Kidney (tissue), 13 donors: ENCODE measurements at regions not wholly inside any gene's neighbourhood (a gene's known extent, or its start where the extent isn't known, plus 50 kb on each side); places are given as distances from the start of the nearest gene placed in this dataset.
A peak's percentile ranks its signal among the peaks of the same experiment; 100 is the strongest.

Experiments used
- DNase-seq, 5 donors: peaks; one replicate each; pipeline ENCODE4 v3.0.0-alpha.2; 2013 to 2020
- FAIRE-seq: peaks from 2 replicates; lab custom pipeline; 2012; peaks lifted over from hg19 to GRCh38; lab: Jason Lieb, UNC
- H3K27ac ChIP-seq, 2 donors: one replicate each; pipeline ENCODE4 v1.7.0; 2013; ENCODE audit warnings: low read depth in 2 of 2, low read length in 2 of 2, inconsistent platforms in 1 of 2
- H3K27me3 ChIP-seq: one replicate; pipeline ENCODE4 v1.7.1; 2013; ENCODE audit warnings: low read length, inconsistent platforms; ENCODE audit not compliant: control insufficient read depth, insufficient read depth
- H3K36me3 ChIP-seq, 3 donors: one replicate each; pipeline versions ENCODE4 v1.7.0 to v1.7.1; 2013; ENCODE audit warnings: low read length in 3 of 3, control low read depth in 1 of 3, inconsistent platforms in 1 of 3; ENCODE audit not compliant: insufficient read depth in 3 of 3, control insufficient read depth in 2 of 3
- H3K4me1 ChIP-seq, 3 donors: one replicate each; pipeline versions ENCODE4 v1.7.0 to v1.7.1; 2013; ENCODE audit warnings: low read length in 3 of 3, inconsistent platforms in 1 of 3, low read depth in 1 of 3; ENCODE audit not compliant: control insufficient read depth in 2 of 3, insufficient read depth in 2 of 3
- H3K4me3 ChIP-seq, 3 donors: one replicate each; pipeline versions ENCODE4 v1.7.0 to v1.8.1; 2013; ENCODE audit warnings: low read length in 3 of 3, control low read depth in 1 of 3, inconsistent platforms in 1 of 3
- H3K9ac ChIP-seq, 3 donors: one replicate each; pipeline versions ENCODE4 v1.7.0 to v1.7.1; 2013; ENCODE audit warnings: low read length in 3 of 3, control low read depth in 1 of 3, inconsistent platforms in 1 of 3
- H3K9me3 ChIP-seq, 3 donors: one replicate each; pipeline versions ENCODE4 v1.7.0 to v1.7.1; 2013; ENCODE audit warnings: low read length in 3 of 3, control low read depth in 1 of 3, inconsistent platforms in 1 of 3; ENCODE audit not compliant: control insufficient read depth in 2 of 3, insufficient read depth in 1 of 3
- intact Hi-C: fragments of 100-400 bp; cut with DNase I; formaldehyde crosslinking; loops from one replicate; pipeline ENCODE4 v1.11.1; 2022
- TF ChIP-seq, protein P1 (sequence below): IDR thresholded peaks from 3 replicates; pipeline ENCODE4 v1.5.1; 2012; ENCODE audit warnings: mild to moderate bottlenecking, moderate library complexity, borderline replicate concordance; ENCODE audit not compliant: insufficient read depth; ENCODE audit errors: extremely low read depth
- donor health status: control.
- donor health status: control.
- donor health status: control.
- donor health status: control.
- donor health status: control.
- donor health status: DM: yes; HTN: yes; CAD: no.
- donor health status: Normal renal cell carcinoma (clear cell type).

DNA sequence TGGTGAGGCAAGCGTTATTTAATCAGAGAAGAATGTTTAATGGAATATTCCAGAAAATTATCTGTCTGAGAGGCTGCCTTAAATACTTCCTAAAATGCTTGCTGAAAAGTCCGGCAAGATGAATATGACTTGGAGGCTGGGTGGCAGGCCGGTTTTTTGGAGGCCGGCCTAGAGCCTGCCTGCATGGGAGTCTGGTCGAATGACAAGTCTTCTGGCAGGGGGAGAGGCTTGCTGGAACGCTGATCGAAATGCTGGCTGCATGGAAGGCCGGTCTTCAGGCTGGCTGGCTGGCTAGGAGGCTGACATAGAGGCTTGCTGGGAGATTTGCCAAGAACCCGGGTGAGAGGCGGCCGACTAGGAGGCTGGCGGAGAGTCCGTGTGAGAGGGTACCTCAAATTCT lies 135.7 kb downstream of the OR13A1 start:
- no peaks in the 10 kb centered on the region for H3K4me1 ChIP-seq
- H3K27me3 ChIP-seq = no peaks in the 10 kb centered on the region
- TF ChIP-seq, protein P1, sequence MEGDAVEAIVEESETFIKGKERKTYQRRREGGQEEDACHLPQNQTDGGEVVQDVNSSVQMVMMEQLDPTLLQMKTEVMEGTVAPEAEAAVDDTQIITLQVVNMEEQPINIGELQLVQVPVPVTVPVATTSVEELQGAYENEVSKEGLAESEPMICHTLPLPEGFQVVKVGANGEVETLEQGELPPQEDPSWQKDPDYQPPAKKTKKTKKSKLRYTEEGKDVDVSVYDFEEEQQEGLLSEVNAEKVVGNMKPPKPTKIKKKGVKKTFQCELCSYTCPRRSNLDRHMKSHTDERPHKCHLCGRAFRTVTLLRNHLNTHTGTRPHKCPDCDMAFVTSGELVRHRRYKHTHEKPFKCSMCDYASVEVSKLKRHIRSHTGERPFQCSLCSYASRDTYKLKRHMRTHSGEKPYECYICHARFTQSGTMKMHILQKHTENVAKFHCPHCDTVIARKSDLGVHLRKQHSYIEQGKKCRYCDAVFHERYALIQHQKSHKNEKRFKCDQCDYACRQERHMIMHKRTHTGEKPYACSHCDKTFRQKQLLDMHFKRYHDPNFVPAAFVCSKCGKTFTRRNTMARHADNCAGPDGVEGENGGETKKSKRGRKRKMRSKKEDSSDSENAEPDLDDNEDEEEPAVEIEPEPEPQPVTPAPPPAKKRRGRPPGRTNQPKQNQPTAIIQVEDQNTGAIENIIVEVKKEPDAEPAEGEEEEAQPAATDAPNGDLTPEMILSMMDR = no peak
- FAIRE-seq = no peak
- DNase-seq = peak in 2 of 5 donors; percentile 11 to 82
- no peaks in the 10 kb centered on the region for H3K9me3 ChIP-seq
- intact Hi-C loops = no loop called here
- H3K36me3 ChIP-seq = no peaks in the 10 kb centered on the region
- H3K9ac ChIP-seq = no peak overlapping the region
- no peak overlapping the region for H3K4me3 ChIP-seq
- H3K27ac ChIP-seq = no peak overlapping the region

DNA sequence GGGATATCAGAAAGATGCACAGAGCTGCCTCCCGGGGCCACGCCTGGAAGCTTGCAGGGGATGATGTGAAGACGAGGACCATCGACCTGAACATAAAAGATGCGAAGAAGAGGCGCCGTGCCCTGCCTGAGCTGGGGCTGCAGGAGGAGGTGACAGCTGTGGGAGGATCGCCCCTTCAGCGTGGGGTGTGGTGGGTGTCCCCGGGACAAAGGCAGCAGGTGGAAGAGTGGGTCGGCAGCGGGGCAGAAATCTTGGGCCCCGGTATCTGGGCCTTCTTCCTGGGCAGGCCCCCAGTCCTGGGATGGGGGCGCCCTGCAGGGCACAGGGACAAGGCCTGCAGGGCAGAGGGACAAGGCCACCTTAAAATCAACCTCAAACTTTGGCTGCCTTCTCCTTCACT lies 134.9 kb downstream of the OR13A1 start:
- no peak overlapping the region for H3K4me3 ChIP-seq
- no peaks in the 10 kb centered on the region for H3K36me3 ChIP-seq
- TF ChIP-seq, protein P1 = no peak
- H3K9me3 ChIP-seq = no peaks in the 10 kb centered on the region
- DNase-seq (no peak), FAIRE-seq (no peak)
- no peak overlapping the region for H3K9ac ChIP-seq
- H3K27me3 ChIP-seq = no peaks in the 10 kb centered on the region
- intact Hi-C loops = no loop called here
- H3K27ac ChIP-seq = no peak overlapping the region
- no peaks in the 10 kb centered on the region for H3K4me1 ChIP-seq

DNA sequence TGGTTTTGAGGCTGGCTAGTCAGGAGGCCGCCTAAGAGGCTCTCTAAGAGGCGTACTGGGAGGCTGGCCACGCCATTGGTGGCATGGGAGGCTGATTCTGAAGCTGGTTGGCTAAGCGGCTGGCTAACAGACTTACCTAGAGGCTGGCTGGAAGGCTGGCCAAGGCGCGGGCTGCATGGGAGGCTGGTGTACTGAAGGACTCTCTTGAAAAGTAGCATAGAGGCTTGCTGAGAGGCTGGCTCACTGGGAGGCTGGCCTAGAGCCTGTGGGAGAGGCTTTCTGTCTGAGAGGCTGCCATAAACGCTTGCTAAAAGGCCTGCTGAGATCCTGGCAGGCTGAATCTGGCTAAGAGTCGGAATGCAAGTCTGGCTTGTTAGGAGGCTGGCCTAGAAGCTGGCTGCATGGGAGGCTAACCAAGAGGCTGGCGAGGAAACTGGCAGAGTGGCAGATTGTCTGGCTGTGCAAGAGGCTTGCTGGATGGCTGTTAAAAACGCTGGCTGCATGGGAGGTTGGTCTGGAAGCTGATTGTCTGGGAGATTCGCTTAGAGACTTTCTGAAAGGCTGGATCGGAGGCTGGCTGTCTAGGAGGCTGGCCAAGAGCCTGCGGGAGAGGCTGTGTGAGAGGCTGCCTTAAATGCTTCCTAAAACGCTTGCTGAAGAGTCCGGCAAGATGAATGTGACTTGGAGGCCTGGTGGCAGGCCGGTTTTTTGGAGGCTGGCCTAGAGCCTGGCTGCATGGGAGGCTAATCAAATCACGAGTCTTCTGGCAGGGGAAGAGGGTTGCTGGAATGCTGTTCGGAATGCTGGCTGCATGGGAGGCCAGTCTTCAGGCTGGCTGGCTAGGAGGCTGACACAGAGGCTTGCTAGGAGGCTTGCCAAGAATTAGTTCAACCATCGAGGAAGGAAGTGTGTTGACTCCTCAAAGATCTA lies 134.2 kb downstream of the OR13A1 start:
- no peak for FAIRE-seq
- Histone ChIP-seq H3K9me3 (no peaks in the 10 kb centered on the region), H3K4me3 (no peak overlapping the region), H3K36me3 (no peaks in the 10 kb centered on the region), H3K27me3 (no peaks in the 10 kb centered on the region), H3K9ac (no peak overlapping the region), H3K4me1 (no peaks in the 10 kb centered on the region), H3K27ac (no peak overlapping the region)
- DNase-seq = no peak
- TF ChIP-seq, protein P1 = no peak
- intact Hi-C loops = no loop called here

DNA sequence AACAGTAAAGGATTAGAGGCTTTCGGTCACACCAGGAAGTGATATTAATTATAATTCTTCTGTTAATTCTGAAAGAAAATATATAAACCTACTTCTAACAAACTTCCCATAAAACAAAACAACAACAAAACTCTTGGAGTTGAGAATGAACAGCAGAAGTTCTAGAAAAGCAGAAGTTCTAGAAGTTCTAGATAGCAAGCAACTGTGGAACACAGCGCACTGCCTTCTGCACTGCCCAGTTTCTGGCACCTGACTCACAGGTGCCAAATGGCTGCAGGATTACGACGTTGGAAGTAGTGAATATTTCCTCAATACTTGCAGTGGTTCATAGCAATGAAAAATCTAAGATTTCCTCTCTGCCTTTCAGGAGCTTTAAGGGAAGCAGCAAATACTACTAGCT lies 132.2 kb downstream of the OR13A1 start:
- Histone ChIP-seq H3K4me1 (no peaks in the 10 kb centered on the region), H3K36me3 (no peaks in the 10 kb centered on the region), H3K9ac (no peak overlapping the region), H3K9me3 (no peaks in the 10 kb centered on the region), H3K4me3 (no peak overlapping the region), H3K27ac (no peak overlapping the region), H3K27me3 (no peaks in the 10 kb centered on the region)
- FAIRE-seq (no peak), DNase-seq (no peak)
- intact Hi-C loops = no loop called here
- TF ChIP-seq, protein P1 = no peak
